Duodenal mucosa (tissue), 2 donors: ENCODE measurements at regions not wholly inside any gene's neighbourhood (a gene's known extent, or its start where the extent isn't known, plus 50 kb on each side); places are given as distances from the start of the nearest gene placed in this dataset.

Experiments
- H3K27ac ChIP-seq: one replicate; pipeline ENCODE4 v1.7.0; 2013; ENCODE audit warnings: low read depth, low read length
- H3K27me3 ChIP-seq, 2 donors: one replicate each; pipeline ENCODE4 v1.7.0; 2013; ENCODE audit warnings: low read length in 2 of 2, control low read depth in 1 of 2; ENCODE audit not compliant: insufficient read depth in 2 of 2, control insufficient read depth in 1 of 2
- H3K36me3 ChIP-seq, 2 donors: one replicate each; pipeline ENCODE4 v1.7.0; 2013; ENCODE audit warnings: low read length in 2 of 2, control low read depth in 1 of 2; ENCODE audit not compliant: insufficient read depth in 2 of 2, control insufficient read depth in 1 of 2
- H3K4me1 ChIP-seq, 2 donors: one replicate each; pipeline ENCODE4 v1.7.0; 2013; ENCODE audit warnings: low read length in 2 of 2, control low read depth in 1 of 2; ENCODE audit not compliant: insufficient read depth in 2 of 2, control insufficient read depth in 1 of 2
- H3K4me3 ChIP-seq, 2 donors: one replicate each; pipeline ENCODE4 v1.7.0; 2013; ENCODE audit warnings: low read length in 2 of 2, low read depth in 1 of 2
- H3K9ac ChIP-seq, 2 donors: one replicate each; pipeline ENCODE4 v1.7.0; 2013; ENCODE audit warnings: low read length in 2 of 2, low read depth in 1 of 2
- H3K9me3 ChIP-seq, 2 donors: one replicate each; pipeline ENCODE4 v1.7.0; 2013; ENCODE audit warnings: low read length in 2 of 2, control low read depth in 1 of 2; ENCODE audit not compliant: control insufficient read depth in 1 of 2

GRCh38 chr3:13219077-13219901, 146.1 kb upstream of the IQSEC1 start:
- Histone ChIP-seq H3K9me3 (no peaks in the 10 kb centered on the region), H3K9ac (no peak overlapping the region), H3K27ac (no peak overlapping the region), H3K4me1 (no peaks in the 10 kb centered on the region), H3K27me3 (peaks cover 0 to 9% of the 10 kb centered on the region in 2 donors), H3K4me3 (no peak overlapping the region), H3K36me3 (no peaks in the 10 kb centered on the region)

GRCh38 chr3:13218541-13218908, 145.3 kb upstream of the IQSEC1 start:
- Histone ChIP-seq H3K4me3 (no peak overlapping the region), H3K4me1 (no peaks in the 10 kb centered on the region), H3K9ac (no peak overlapping the region), H3K27ac (no peak overlapping the region), H3K27me3 (peaks cover 0 to 9% of the 10 kb centered on the region in 2 donors), H3K9me3 (no peaks in the 10 kb centered on the region), H3K36me3 (no peaks in the 10 kb centered on the region)

GRCh38 chr3:13217736-13218540, 144.7 kb upstream of the IQSEC1 start:
- no peaks in the 10 kb centered on the region for H3K9me3 ChIP-seq
- no peaks in the 10 kb centered on the region for H3K4me1 ChIP-seq
- no peaks in the 10 kb centered on the region for H3K36me3 ChIP-seq
- H3K9ac ChIP-seq, result no peak overlapping the region
- no peak overlapping the region for H3K27ac ChIP-seq
- no peak overlapping the region for H3K4me3 ChIP-seq
- H3K27me3 ChIP-seq, result peaks cover 0 to 9% of the 10 kb centered on the region in 2 donors

- Histone ChIP-seq H3K36me3 (no peaks in the 10 kb centered on the region), H3K27ac (no peak overlapping the region), H3K9ac (no peak overlapping the region), H3K4me3 (no peak overlapping the region), H3K4me1 (no peaks in the 10 kb centered on the region), H3K27me3 (peaks cover 0 to 9% of the 10 kb centered on the region in 2 donors), H3K9me3 (no peaks in the 10 kb centered on the region)
Observed at GRCh38 chr3:13217253-13217652, 144.0 kb upstream of the IQSEC1 start.

- H3K9me3 ChIP-seq, result no peaks in the 10 kb centered on the region
- no peak overlapping the region for H3K9ac ChIP-seq
- peaks cover 0 to 9% of the 10 kb centered on the region in 2 donors for H3K27me3 ChIP-seq
- H3K27ac ChIP-seq, result no peak overlapping the region
- H3K36me3 ChIP-seq, result no peaks in the 10 kb centered on the region
- no peaks in the 10 kb centered on the region for H3K4me1 ChIP-seq
- H3K4me3 ChIP-seq, result no peak overlapping the region
Observed at GRCh38 chr3:13215940-13216546, 142.8 kb upstream of the IQSEC1 start.

- no peaks in the 10 kb centered on the region for H3K36me3 ChIP-seq
- H3K4me3 ChIP-seq, result no peak overlapping the region
- H3K9ac ChIP-seq, result no peak overlapping the region
Observed at GRCh38 chr3:13214847-13215472, 141.7 kb upstream of the IQSEC1 start.

GRCh38 chr3:13213911-13214846, 140.9 kb upstream of the IQSEC1 start:
- no peak overlapping the region for H3K4me3 ChIP-seq
- peaks cover 0 to 9% of the 10 kb centered on the region in 2 donors for H3K27me3 ChIP-seq
- H3K9me3 ChIP-seq, result no peaks in the 10 kb centered on the region
- H3K9ac ChIP-seq, result no peak overlapping the region
- no peaks in the 10 kb centered on the region for H3K36me3 ChIP-seq
- H3K4me1 ChIP-seq, result no peaks in the 10 kb centered on the region
- H3K27ac ChIP-seq, result no peak overlapping the region

More at GRCh38 chr3:13214847-13215472, 141.7 kb upstream of the IQSEC1 start:
- Histone ChIP-seq H3K27ac (no peak overlapping the region), H3K9me3 (no peaks in the 10 kb centered on the region), H3K4me1 (no peaks in the 10 kb centered on the region), H3K27me3 (peaks cover 0 to 9% of the 10 kb centered on the region in 2 donors)

GRCh38 chr3:13213490-13213889, 140.3 kb upstream of the IQSEC1 start:
- H3K27me3 ChIP-seq, result peaks cover 0 to 9% of the 10 kb centered on the region in 2 donors
- no peaks in the 10 kb centered on the region for H3K36me3 ChIP-seq
- H3K4me1 ChIP-seq, result no peaks in the 10 kb centered on the region
- H3K27ac ChIP-seq, result no peak overlapping the region
- H3K4me3 ChIP-seq, result no peak overlapping the region
- H3K9ac ChIP-seq, result no peak overlapping the region
- no peaks in the 10 kb centered on the region for H3K9me3 ChIP-seq

GRCh38 chr3:13211605-13212210, 138.5 kb upstream of the IQSEC1 start:
- no peak overlapping the region for H3K4me3 ChIP-seq

More at GRCh38 chr3:13211605-13212210, 138.5 kb upstream of the IQSEC1 start:
- no peaks in the 10 kb centered on the region for H3K36me3 ChIP-seq
- no peak overlapping the region for H3K27ac ChIP-seq
- H3K9ac ChIP-seq, result no peak overlapping the region
- no peaks in the 10 kb centered on the region for H3K9me3 ChIP-seq
- H3K27me3 ChIP-seq, result peaks cover 0 to 5% of the 10 kb centered on the region in 2 donors
- no peaks in the 10 kb centered on the region for H3K4me1 ChIP-seq
